WTC11 (cell line): ENCODE measurements at regions not wholly inside any gene's neighbourhood (a gene's known extent, or its start where the extent isn't known, plus 50 kb on each side); places are given as distances from the start of the nearest gene placed in this dataset.

ENCODE experiments used
- ATAC-seq: fragments of 200-7000 bp; cut with Tn5 transposase; 2 replicates; pipeline ENCODE4 v1.10.0; 2021; ENCODE audit warnings: mild to moderate bottlenecking, moderate library complexity
- CTCF ChIA-PET: fragments of 300-600 bp; sonication (Branson Sonifier 250); formaldehyde crosslinking; loops from one replicate; lab custom pipeline; 2021; ENCODE audit warnings: antibody characterized with exemption; lab: Charles Lee
- POLR2A ChIA-PET: fragments of 350-600 bp; sonication (Branson Sonifier 250); formaldehyde crosslinking; loops from one replicate; lab custom pipeline; 2021; ENCODE audit warnings: antibody characterized with exemption; lab: Charles Lee
- DNase-seq: peaks from one replicate; pipeline ENCODE4 v3.0.0; 2021; ENCODE audit warnings: low spot score
- H3K27ac Mint-ChIP-seq: 2 replicates; pipeline ENCODE4 v1.8.0; 2021; ENCODE audit warnings: mixed read lengths
- H3K27me3 Mint-ChIP-seq: 2 replicates; pipeline ENCODE4 v1.8.0; 2021; ENCODE audit warnings: low read depth, mild to moderate bottlenecking, moderate library complexity, mixed read lengths
- H3K36me3 Mint-ChIP-seq: 2 replicates; pipeline ENCODE4 v1.8.0; 2021; ENCODE audit warnings: mixed read lengths
- H3K4me1 Mint-ChIP-seq: 2 replicates; pipeline ENCODE4 v1.8.0; 2022; ENCODE audit warnings: mixed read lengths
- H3K4me3 Mint-ChIP-seq: 2 replicates; pipeline ENCODE4 v1.8.0; 2021; ENCODE audit warnings: mild to moderate bottlenecking, moderate library complexity, mixed read lengths
- H3K9me3 Mint-ChIP-seq: 2 replicates; pipeline ENCODE4 v1.8.0; 2021; ENCODE audit warnings: mixed read lengths
- ATF3 ChIP-seq: sonication (generic); formaldehyde crosslinking; conservative IDR thresholded peaks from 2 replicates; pipeline ENCODE4 v1.8.1; 2022; ENCODE audit warnings: mild to moderate bottlenecking, missing genetic modification reagents
- CBFB ChIP-seq: sonication (generic); formaldehyde crosslinking; IDR thresholded peaks from 2 replicates; pipeline ENCODE4 v1.8.1; 2022; ENCODE audit warnings: mild to moderate bottlenecking, low read depth, missing genetic modification reagents
- CREB1 ChIP-seq: sonication (generic); formaldehyde crosslinking; IDR thresholded peaks from 2 replicates; pipeline ENCODE4 v1.8.0; 2023; ENCODE audit warnings: mild to moderate bottlenecking, missing genetic modification reagents
- EMX1 ChIP-seq: fragments of 250-450 bp; sonication (Bioruptor Pico); IDR thresholded peaks from 2 replicates; pipeline ENCODE4 v1.8.0; 2021; ENCODE audit warnings: mild to moderate bottlenecking
- HMGA2 ChIP-seq: fragments of 250-450 bp; sonication (Bioruptor Pico); IDR thresholded peaks from 2 replicates; pipeline ENCODE4 v1.4.0; 2021; ENCODE audit warnings: mild to moderate bottlenecking, moderate library complexity
- JAZF1 ChIP-seq: fragments of 250-450 bp; sonication (Bioruptor Pico); IDR thresholded peaks from 2 replicates; pipeline ENCODE4 v1.9.0; 2021; ENCODE audit warnings: moderate library complexity, mild to moderate bottlenecking, inconsistent platforms
- KAT7 ChIP-seq: sonication (generic); formaldehyde crosslinking; IDR thresholded peaks from 2 replicates; pipeline ENCODE4 v1.8.1; 2023; ENCODE audit warnings: missing genetic modification reagents, mild to moderate bottlenecking, borderline replicate concordance
- MYBL2 ChIP-seq: sonication (generic); formaldehyde crosslinking; IDR thresholded peaks from 2 replicates; pipeline ENCODE4 v1.8.1; 2023; ENCODE audit warnings: mild to moderate bottlenecking, moderate library complexity, missing genetic modification reagents
- NFE2L1 ChIP-seq: sonication (generic); formaldehyde crosslinking; IDR thresholded peaks from 2 replicates; pipeline ENCODE4 v1.8.1; 2023; ENCODE audit warnings: missing genetic modification reagents
- NR3C1 ChIP-seq: sonication (generic); formaldehyde crosslinking; conservative IDR thresholded peaks from 2 replicates; pipeline ENCODE4 v1.8.1; 2023; ENCODE audit warnings: low read depth, mild to moderate bottlenecking, missing genetic modification reagents
- SMAD3 ChIP-seq: sonication (generic); formaldehyde crosslinking; IDR thresholded peaks from 2 replicates; pipeline ENCODE4 v1.8.0; 2022; ENCODE audit warnings: missing genetic modification reagents, mild to moderate bottlenecking, borderline replicate concordance
- SOX15 ChIP-seq: fragments of 250-450 bp; sonication (Bioruptor Pico); IDR thresholded peaks from 2 replicates; pipeline ENCODE4 v1.9.0; 2021; ENCODE audit warnings: mild to moderate bottlenecking
- TEAD4 ChIP-seq: sonication (generic); formaldehyde crosslinking; IDR thresholded peaks from 2 replicates; pipeline ENCODE4 v1.8.0; 2022; ENCODE audit warnings: mild to moderate bottlenecking, missing genetic modification reagents
- USF1 ChIP-seq: sonication (generic); formaldehyde crosslinking; IDR thresholded peaks from 2 replicates; pipeline ENCODE4 v1.8.0; 2022; ENCODE audit warnings: mild to moderate bottlenecking, missing genetic modification reagents
- USF2 ChIP-seq: sonication (generic); formaldehyde crosslinking; IDR thresholded peaks from 2 replicates; pipeline ENCODE4 v1.8.1; 2023; ENCODE audit warnings: mild to moderate bottlenecking, missing genetic modification reagents, moderate library complexity
- ZBTB43 ChIP-seq: sonication (generic); formaldehyde crosslinking; IDR thresholded peaks from 2 replicates; pipeline ENCODE4 v1.8.1; 2023; ENCODE audit warnings: mild to moderate bottlenecking, missing genetic modification reagents
- ZNF121 ChIP-seq: sonication (generic); formaldehyde crosslinking; IDR thresholded peaks from 2 replicates; pipeline ENCODE4 v1.8.0; 2023; ENCODE audit warnings: missing genetic modification reagents
- ZNF232 ChIP-seq: sonication (generic); formaldehyde crosslinking; IDR thresholded peaks from 2 replicates; pipeline ENCODE4 v1.8.0; 2022; ENCODE audit warnings: mild to moderate bottlenecking, missing genetic modification reagents
- ZNF317 ChIP-seq: sonication (generic); formaldehyde crosslinking; IDR thresholded peaks from 2 replicates; pipeline ENCODE4 v1.8.1; 2023; ENCODE audit warnings: low read depth, mild to moderate bottlenecking, moderate library complexity, missing genetic modification reagents, borderline replicate concordance
- TF ChIP-seq, protein P1 (sequence below): sonication (generic); formaldehyde crosslinking; IDR thresholded peaks from 2 replicates; pipeline ENCODE4 v1.8.1; 2023; ENCODE audit warnings: mild to moderate bottlenecking, missing genetic modification reagents, moderate library complexity
- TF ChIP-seq, protein P2 (sequence below): fragments of 250-450 bp; sonication (Bioruptor Pico); IDR thresholded peaks from 2 replicates; pipeline ENCODE4 v1.8.0; 2021; ENCODE audit warnings: mild to moderate bottlenecking
- TF ChIP-seq, protein P3 (sequence below): sonication (generic); formaldehyde crosslinking; IDR thresholded peaks from 2 replicates; pipeline ENCODE4 v1.8.1; 2022; ENCODE audit warnings: mild to moderate bottlenecking, moderate library complexity, missing genetic modification reagents
- TF ChIP-seq, protein P4 (sequence below): sonication (generic); formaldehyde crosslinking; IDR thresholded peaks from 2 replicates; pipeline ENCODE4 v1.8.0; 2022; ENCODE audit warnings: mild to moderate bottlenecking, missing genetic modification reagents

DNA sequence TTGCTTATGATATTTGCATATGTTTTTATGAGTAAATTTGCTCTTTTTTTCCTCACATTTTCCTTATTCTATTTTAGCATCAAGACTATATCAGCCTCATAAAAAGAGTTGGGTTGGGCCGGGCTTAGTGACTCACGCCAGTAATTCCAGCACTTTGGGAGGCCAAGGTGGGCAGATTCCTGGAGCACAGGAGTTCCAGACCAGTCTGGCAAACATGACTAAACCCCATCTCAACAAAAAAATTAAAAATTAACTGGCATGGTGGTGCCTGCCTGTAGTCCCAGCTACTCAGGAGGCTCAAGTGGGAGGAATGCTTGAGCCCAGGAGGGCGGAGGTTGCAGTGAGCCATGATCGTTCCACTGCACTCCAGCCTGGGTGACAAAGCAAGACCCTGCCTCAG lies 148.8 kb upstream of the ANO5 start (continued):
- TF ChIP-seq SOX15 (CRISPR knock-in tag) (no peak), USF2 (CRISPR knock-in tag) (no peak), KAT7 (CRISPR knock-in tag) (no peak), TEAD4 (no peak), ZNF232 (CRISPR knock-in tag) (no peak), EMX1 (CRISPR knock-in tag) (no peak), CBFB (CRISPR knock-in tag) (no peak)
- TF ChIP-seq, protein P1, sequence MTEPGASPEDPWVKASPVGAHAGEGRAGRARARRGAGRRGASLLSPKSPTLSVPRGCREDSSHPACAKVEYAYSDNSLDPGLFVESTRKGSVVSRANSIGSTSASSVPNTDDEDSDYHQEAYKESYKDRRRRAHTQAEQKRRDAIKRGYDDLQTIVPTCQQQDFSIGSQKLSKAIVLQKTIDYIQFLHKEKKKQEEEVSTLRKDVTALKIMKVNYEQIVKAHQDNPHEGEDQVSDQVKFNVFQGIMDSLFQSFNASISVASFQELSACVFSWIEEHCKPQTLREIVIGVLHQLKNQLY (CRISPR knock-in tag): no peak
- TF ChIP-seq, all 79 proteins: peak for 0

- Mint-ChIP-seq H3K9me3 (peaks cover 7% of the 10 kb centered on the region; the same call in 1 of the 2 replicates), H3K27ac (no peak overlapping the region), H3K36me3 (no peaks in the 10 kb centered on the region), H3K27me3 (no peaks in the 10 kb centered on the region), H3K4me3 (no peak overlapping the region), H3K4me1 (peaks cover 16% of the 10 kb centered on the region)
- ATAC-seq (no peak), DNase-seq (no peak)
- POLR2A ChIA-PET: interaction anchor here (0.6 kb wide), 1 partner anchor 14 kb away, joined by 3 read pairs; no protein-coding TSS in a partner anchor
- TF ChIP-seq, protein P2, sequence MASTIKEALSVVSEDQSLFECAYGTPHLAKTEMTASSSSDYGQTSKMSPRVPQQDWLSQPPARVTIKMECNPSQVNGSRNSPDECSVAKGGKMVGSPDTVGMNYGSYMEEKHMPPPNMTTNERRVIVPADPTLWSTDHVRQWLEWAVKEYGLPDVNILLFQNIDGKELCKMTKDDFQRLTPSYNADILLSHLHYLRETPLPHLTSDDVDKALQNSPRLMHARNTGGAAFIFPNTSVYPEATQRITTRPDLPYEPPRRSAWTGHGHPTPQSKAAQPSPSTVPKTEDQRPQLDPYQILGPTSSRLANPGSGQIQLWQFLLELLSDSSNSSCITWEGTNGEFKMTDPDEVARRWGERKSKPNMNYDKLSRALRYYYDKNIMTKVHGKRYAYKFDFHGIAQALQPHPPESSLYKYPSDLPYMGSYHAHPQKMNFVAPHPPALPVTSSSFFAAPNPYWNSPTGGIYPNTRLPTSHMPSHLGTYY (CRISPR knock-in tag): no peak
- TF ChIP-seq NFE2L1 (CRISPR knock-in tag): no peak
- no peak for TF ChIP-seq MYBL2 (CRISPR knock-in tag)
- CTCF ChIA-PET: no interaction called here
These were observed 143.6 kb upstream of the ANO5 start for GRCh38 chr11:22049276-22049675.

DNA sequence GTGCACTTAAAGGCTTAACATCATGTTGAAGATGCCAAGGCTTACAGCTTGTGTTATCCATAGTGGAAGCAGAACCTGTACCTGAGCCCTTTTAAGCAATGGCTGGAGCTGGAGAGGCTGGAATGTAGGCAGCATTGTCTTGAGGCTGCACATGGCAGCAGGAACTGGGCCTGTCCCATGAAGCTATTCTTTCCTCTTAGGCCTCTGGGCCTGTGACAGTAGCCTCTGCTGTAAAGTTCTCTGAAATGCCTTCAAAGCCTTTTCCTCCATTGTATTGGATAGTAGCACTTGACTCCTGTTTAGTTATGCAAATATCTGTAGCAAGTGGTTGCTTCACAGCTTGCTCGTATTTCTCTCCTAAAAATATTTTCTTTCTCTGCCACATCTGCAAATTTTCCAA lies 127.4 kb upstream of the ANO5 start:
- POLR2A ChIA-PET: no interaction called here
- no peak for DNase-seq
- Mint-ChIP-seq H3K27ac (no peak overlapping the region), H3K9me3 (peaks cover 40% of the 10 kb centered on the region), H3K4me3 (no peak overlapping the region), H3K27me3 (no peaks in the 10 kb centered on the region), H3K4me1 (peaks cover 5% of the 10 kb centered on the region), H3K36me3 (peaks cover 23% of the 10 kb centered on the region)
- CTCF ChIA-PET: no interaction called here
- ATAC-seq: peak; percentile 87
- no peak for TF ChIP-seq USF1
- TF ChIP-seq, protein P3, sequence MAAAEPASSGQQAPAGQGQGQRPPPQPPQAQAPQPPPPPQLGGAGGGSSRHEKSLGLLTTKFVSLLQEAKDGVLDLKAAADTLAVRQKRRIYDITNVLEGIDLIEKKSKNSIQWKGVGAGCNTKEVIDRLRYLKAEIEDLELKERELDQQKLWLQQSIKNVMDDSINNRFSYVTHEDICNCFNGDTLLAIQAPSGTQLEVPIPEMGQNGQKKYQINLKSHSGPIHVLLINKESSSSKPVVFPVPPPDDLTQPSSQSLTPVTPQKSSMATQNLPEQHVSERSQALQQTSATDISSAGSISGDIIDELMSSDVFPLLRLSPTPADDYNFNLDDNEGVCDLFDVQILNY (CRISPR knock-in tag): no peak
- TF ChIP-seq ZNF121 (CRISPR knock-in tag): peak; percentile 60; the same call in 1 of the 2 replicates

GRCh38 chr11:22069844-22070243 lies 123.0 kb upstream of the ANO5 start:
- no peak overlapping the region for H3K27ac Mint-ChIP-seq
- no peaks in the 10 kb centered on the region for H3K27me3 Mint-ChIP-seq
- peaks cover 5% of the 10 kb centered on the region for H3K4me1 Mint-ChIP-seq
- ChIA-PET CTCF (no interaction called here), POLR2A (no interaction called here)
- no peak overlapping the region for H3K4me3 Mint-ChIP-seq
- H3K36me3 Mint-ChIP-seq: peaks cover 18% of the 10 kb centered on the region
- DNase-seq (no peak), ATAC-seq (no peak)
- peaks cover 34% of the 10 kb centered on the region for H3K9me3 Mint-ChIP-seq
- TF ChIP-seq, protein P2 (CRISPR knock-in tag): no peak
- TF ChIP-seq ZNF317: no peak
- no peak for TF ChIP-seq ATF3
- TF ChIP-seq NR3C1: no peak
- no peak for TF ChIP-seq ZBTB43 (CRISPR knock-in tag)
- TF ChIP-seq USF1: no peak
- TF ChIP-seq HMGA2: no peak
- no peak for TF ChIP-seq SMAD3 (CRISPR knock-in tag)
- TF ChIP-seq, protein P4, sequence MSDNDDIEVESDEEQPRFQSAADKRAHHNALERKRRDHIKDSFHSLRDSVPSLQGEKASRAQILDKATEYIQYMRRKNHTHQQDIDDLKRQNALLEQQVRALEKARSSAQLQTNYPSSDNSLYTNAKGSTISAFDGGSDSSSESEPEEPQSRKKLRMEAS (CRISPR knock-in tag): no peak
- TF ChIP-seq KAT7 (CRISPR knock-in tag): no peak
- no peak for TF ChIP-seq CREB1 (CRISPR knock-in tag)
- no peak for TF ChIP-seq SOX15 (CRISPR knock-in tag)
- TF ChIP-seq JAZF1 (CRISPR knock-in tag): no peak
